Activated T-helper 9 cell treated with anti-CD3 and anti-CD28 coated beads, Interleukin-2, amount 50 U/mL, for 16 hours (primary cell): ENCODE measurements at regions not wholly inside any gene's neighbourhood (a gene's known extent, or its start where the extent isn't known, plus 50 kb on each side); places are given as distances from the start of the nearest gene placed in this dataset.

Experiments used
- DNase-seq: peaks from one replicate; pipeline ENCODE4 v3.0.0-alpha.2; 2020; ENCODE audit warnings: low read depth

DNA sequence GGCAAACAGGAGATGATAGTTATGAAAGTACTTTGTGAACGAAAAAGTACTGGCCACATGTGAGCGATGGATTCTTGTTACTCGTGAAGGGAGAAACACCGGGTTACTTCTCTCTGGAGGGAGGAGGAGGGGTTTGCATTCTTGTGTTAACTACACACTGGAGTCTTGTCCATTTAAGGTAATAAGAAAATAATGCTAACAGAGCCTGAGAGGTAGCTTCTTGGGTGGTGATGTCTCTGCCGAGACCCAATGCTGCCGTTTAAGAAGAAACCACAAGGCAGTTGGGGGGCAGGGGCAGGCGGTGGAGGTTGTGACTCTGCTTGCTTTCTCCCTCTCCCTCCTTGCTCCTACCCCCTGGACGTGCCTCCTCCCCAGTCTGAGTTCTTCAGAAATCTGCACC is 100.9 kb upstream of the ROPN1 start:
- DNase-seq, result no peak

DNA sequence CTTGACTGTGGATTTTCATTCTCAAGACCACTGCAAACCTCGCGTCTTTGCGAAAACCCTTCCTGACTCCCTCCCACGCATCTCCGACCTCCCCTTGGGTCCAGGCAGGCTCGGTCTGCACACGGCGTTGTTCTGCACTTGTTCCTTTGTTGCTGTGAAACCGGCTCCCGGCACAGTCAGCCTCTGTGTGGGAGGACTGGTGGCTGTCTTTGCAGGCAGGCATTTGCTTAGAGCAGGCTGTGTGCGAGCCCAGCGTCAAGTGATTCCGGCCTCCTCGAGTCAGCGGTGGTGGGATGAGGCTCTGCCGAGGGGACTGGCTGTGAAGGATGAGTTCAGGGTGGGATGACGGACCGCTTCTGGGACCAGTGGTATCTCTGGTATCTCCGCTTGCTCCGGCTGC is 102.6 kb upstream of the ROPN1 start:
- DNase-seq, result no peak

DNA sequence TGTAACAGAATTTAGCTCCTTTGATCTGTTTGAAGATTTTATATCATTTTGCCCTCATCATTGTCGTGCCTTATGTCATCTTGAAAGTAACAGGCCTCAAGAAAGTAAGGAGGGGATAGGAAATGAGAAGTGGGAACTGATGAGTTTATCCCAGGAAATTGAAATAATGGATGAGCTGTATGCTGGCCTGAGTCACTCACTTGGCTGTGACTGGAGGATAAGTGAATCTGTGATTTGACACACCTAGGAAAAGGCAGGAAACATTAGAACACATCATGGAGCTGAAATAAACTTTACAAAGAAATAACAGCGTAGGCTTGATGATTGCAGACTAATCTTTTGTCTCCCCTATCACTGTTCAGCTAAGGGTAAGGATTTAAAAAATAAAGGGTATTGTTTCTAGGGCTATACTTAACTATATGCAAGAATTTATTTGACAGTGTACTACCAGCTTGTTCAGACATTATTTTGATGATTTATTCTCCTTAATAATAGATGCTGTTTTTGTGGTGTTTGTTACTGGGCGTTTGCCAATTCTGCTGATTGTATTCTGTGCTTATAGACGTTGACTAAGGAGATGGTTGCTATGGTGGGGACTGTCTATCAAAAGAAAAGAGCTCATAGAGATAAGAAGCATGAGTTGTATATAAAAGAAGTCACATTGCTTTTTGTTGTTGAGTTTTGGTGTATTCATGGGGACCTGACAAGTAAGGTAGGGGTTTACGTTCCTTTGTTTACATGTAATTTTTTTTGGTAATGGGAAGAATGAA is 105.6 kb upstream of the ROPN1 start:
- DNase-seq, result no peak

DNA sequence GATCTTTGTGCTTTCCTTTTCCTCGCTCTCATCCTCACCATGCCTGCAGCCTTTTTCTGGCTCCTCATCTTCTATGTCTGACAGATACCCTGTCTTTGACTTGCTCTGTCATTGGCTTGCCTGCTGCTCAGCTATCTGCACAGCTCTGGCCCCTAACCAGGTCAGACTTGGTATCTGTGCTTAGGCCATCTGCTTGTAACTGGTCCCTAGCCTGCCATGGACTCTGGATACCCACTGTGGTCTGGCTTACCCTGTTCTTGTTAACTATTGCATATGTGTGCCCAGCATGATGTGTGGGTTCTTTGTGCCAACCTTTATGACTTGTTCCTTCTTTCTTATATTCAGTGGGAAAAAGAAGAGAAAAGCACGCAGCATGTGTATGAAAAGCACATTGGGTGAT is 109.7 kb upstream of the ROPN1 start:
- DNase-seq, result no peak

DNA sequence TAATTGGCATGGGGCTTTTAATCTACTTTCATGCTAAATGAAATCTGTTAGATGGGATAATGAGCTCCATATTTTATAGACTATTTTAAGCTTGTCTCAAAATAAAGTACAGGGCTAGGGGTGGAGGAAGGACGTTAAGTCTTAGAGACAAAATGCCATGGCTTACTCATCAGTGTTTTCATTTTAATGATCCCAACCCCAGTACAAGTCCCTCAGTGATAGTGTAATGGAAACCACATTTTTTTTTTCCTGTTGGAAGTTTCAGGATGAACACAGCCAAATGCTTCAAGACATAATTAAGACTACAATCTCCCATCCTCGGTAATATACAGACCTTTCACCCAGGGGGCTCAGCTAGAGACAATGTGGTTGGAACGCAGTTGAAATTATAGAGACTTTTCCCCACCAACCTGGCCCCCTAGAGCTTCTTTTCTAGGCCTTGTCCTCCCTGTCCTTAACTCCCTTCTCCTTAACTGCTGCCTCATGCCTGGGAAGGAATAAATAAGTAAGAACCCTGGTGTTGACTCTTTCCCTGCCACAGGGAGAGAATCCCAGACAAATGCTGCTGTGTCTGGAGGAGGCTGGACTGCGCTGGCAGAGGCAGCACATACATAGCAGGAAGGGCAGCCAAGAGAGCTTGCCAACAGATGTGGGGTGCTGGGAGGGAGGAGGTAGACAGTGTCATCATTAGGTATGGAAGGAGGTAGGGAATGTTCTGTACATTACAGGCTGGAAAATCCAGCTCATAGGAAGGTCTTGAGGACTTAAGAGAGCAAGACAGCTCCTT is 115.4 kb upstream of the ROPN1 start:
- no peak for DNase-seq

DNA sequence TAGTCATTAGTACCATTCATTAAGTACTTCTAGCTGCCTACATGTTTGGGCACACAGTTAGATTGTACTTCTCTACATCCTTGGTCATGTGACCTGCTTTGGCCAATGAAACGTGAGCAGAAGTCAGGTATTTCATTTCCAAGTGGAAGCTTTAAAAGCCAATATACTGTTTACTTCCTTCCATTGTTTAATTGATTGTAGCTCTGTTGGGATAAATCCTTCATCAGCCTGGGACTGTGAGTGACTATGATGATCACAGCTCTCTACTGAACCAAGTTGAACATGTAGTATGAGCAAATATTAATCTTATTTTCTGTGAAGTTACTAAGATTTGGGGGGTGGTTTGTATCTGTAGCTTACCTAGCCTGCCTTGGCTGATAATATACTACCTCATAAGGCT is 116.5 kb upstream of the ROPN1 start:
- no peak for DNase-seq

DNA sequence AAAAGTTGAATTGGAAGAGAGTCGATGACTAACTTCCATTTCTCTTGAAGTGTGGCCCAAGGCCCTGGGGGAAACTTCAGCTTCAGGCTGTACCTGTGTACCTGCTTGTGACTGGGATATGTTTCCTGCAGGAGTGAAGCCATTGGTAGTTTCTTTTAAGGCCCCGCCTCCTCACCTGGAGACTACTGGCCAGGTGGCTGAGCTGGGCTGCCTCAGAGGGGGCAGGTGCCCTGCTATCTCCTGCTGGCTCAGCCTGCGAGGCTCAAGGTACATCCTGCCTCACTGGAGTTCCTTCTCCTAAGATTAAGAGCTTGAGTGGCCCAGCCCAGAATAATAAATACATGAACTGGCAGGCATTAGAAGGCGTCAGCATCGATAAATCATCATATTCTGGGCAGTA is 121.6 kb upstream of the ROPN1 start:
- no peak for DNase-seq

DNA sequence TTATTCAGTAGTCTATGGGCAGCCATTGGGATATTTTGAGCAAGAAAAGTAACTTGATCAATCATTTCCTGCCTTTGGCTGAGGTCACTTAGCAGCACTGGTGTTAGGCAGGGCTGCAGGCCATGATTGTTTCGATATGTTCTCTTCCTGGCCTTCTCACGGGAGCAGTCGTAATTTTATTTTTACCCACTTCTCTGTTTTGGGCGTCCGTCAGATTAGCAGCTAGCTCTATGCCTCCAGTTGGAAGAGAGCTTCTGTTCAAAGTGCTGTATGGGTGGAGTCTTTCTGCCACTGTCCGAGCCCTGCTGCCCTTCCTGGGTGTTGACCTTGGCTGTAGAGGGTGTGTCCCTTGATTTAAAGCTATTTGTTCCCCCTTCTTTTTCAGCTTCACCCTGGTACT is 123.4 kb upstream of the ROPN1 start:
- DNase-seq, result no peak

DNA sequence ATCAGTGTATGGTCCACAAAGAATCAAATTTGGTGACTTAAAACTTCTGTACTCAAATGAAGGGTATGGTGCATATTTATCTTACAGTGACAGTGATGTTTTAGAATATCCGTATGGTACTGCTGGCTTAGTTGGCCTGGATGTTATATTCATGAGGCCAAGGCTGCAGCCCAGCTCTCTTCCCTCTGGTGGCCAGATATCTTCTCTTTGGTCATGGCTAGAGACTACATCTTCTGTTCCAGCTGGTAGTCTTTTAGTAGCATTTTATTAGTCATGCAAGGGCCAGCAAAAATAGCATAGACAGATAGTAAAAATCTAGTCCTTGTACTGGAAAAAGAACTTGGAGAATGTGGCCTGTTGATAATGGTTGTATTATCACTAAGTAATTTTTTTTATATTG is 124.0 kb upstream of the ROPN1 start:
- DNase-seq, result no peak

DNA sequence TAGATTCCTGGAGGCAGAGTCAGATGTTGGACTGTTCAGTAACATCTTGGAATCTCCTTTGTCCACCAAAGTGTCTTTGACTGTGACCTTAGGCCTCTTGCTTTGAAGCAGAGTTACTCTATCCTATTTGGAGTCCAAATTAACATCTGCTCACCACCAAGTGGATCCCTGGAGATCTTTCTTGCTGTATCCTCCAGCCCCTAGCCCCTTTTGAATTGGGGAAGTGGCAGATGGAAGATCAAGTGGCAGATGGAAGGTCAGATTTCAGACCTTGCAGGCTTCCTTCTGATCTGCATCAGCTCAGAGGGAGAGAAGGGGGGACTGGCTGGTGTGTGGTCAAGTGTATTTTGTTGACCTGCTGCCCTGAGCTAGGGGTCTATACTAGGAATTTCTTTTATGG is 125.0 kb upstream of the ROPN1 start:
- no peak for DNase-seq

DNA sequence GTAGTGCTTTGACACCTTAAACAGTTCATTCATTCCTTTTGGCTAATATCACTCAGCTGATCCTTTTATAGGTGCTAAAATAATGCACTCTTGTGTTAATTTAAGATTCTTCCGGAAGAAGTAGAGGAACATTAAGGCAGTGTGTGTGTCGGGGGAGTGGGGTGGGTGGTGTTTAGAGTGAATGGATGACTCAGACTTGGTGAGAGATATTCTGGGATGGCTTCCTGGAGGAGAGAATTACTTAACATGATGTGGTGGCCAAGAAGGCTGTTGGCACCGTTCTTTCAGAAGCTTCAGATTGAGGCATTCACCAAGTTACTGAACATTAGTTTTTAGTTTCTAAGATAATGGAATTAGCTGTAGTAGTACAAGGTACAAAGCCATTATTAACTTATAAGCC is 125.6 kb upstream of the ROPN1 start:
- no peak for DNase-seq

DNA sequence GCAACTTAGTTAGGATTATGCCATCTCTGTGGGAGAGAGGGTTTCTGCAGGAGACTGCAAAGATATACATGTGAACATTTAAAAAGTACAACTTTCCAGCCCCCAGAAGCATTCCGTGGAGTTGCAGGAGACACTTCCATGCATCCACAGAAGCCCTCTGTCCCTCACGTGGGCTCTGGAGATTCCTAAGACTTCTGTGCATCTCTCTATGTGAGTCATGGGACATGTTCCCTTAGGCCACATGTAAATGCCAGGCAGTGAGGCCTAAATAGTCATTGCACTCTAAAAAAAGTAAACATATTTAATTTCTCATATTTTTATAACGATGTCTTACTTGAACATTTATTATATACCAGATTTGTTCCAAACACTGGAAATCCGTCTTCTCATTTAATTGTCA is 126.5 kb upstream of the ROPN1 start:
- no peak for DNase-seq

DNA sequence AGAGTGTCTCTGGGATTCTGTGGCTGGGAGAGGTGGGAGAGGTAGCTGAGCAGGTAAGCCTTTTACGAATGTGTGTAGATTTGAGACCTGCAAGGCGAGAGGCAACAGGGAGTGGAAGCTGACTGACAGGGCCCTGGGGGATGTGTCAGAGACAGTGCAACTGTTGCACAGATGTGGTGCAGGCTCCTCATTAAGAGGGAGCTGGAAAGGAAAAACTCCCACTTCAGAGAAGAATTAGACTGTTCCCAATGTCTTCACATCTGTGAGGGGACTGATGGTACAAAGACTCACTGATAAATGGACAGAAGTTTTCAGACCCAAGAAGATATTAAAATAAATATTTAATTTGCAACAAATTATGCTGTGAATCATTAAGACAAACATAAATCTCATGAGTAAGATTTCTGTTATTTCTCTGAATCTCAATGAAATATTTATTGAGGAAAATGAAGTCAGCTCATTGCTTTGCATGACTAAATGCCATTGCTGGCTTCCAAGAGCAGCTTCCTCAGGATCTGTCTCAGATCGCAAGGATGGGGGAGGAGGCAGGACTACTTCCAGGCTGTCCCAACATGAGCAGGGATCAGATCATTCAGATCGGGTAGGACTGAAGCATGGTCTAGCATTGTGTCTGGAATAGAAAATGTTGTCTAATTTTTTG is 127.3 kb upstream of the ROPN1 start:
- DNase-seq, result no peak

DNA sequence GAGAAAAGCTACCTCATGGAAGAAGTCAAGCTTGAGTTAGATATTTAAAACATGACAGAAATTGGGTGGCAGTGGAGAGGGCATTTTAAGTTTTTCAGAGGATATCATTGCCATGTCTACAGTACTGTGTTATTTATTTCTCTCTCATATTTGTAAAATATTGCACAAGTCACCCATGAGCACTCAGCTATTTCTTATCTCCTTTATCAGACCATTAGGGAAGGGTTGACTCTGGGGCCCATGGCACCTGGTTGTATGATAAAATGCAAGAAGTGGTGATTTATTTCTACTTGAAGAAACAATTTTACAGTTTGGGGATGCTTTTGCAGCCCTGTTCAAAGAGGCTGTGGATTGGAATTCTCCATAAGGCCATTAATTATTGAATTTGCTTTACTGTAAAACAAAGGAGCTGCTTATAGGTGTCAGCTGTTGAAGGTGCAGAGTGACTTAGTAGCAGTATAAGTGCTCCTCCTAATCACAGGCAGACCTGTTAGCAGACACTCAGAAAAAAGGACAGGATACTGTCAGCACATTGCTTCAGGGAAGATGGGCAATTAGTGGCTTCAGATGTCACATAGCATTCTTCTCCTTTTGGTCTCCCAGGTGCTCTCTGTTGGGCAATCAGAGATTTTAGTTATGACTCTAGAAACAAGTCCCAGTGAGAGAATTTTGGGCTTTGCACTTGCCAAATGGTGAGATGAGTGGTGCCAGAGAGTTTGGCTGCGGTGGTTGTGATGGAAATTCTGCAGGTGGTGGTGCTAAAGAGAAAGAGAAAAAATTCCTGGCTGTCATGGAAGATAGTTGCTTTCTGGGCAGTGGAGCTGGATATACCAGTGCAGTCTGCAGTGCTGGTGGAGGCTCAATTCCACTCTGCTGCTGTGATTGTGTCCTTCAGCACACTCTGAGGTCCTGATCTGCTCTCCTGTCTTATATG is 129.7 kb upstream of the ROPN1 start:
- DNase-seq, result no peak

DNA sequence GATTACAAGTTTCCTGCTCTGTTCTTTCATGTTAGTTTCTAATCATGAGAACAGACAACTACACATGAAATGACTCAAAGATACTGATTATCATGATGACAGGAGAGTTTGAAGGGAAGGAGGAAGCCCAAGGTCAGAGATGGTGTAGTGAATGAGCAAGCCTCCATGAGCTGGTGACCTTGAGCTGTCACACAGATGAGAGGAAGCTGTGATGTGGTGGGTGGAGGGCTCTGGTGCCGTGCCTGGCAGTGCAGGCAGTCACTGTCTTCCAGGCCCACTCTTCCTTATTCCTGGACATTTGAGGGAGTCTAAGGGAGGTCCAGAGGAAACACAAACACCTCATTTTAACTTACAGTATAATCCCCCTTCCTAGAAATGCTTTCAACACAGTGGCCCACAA is 133.4 kb upstream of the ROPN1 start:
- DNase-seq, result no peak

DNA sequence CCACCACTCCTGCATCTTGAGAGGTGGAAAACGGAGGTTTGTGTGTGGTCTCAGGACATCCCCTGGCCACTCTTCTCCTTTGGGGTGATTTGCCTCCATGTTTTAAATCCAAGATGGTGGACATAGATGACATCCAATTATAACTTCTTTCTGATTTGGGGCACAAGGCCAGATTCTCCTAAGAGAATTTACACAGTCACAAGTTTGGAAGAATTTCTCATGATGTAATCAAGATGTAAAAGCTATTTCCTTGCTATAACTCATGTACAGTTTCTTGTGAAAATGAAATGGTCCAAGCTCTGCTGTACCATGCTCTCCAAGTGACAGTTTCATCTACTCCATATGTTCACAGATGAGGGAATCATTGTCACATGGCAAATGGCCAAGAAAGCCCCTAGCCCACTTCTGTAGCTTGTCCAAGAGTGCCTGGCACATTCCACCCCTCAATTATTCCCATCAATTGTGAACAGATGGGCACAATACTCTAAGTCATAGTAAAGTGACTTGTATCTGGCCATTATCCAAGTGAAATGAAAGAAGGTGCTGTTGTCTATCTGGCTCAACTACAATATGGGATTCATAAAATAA is 134.6 kb upstream of the ROPN1 start:
- no peak for DNase-seq

DNA sequence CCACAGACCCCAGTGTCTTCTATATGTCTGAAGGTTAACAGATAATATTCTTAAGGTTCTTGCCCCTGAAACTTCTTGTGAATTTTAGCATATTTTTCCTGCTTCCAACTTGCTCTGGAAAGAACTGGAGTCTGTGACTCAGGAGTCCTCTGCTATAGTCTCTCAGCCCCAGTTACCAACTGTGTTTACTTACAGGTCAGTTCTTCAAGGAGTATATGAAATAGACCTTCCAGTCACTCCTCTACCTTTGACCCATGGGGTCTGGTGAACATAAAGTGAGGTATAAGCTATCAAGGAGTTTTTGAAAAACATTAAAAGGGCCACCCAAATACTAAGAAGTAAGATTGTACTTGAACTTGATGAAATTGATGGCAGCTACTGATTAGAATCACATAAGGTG is 139.2 kb upstream of the ROPN1 start:
- DNase-seq, result no peak

DNA sequence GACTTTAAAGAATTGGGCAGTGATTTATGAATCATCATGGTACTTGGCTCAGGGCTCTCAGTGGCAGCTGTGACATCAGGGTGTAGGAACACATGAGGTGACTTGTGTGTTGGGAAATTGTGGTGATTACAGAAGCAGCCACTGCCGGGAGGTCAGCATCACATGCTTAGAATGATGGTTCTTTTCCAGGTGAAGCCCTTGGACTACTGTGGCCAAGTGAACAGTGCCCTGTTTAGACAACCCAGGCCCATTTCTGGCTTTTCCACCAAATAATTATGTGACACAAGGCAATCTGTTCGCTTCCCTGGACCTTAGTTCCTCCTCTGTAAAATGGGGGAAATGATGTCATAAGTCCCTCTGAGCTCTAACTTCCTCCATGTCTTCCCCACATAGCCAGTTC is 139.7 kb upstream of the ROPN1 start:
- no peak for DNase-seq

DNA sequence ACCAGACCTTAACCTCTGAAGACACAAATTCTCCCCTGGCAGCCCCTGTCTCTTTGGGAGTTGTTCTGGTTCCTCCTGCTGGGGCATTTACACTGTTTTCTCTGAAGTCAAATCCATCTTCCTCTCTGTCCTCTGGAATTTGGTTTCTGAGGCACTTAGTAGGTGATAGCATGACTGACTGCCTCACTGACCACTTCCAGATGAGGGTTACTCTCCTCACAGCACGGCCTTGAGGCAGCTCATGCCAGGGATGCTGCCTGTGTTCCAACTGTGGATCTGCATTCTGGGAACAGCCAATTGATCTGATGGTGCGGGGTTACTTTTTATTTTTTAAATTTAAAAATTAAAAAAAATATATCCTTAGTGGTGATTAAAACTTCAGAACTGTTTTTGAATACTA is 140.9 kb upstream of the ROPN1 start:
- no peak for DNase-seq

DNA sequence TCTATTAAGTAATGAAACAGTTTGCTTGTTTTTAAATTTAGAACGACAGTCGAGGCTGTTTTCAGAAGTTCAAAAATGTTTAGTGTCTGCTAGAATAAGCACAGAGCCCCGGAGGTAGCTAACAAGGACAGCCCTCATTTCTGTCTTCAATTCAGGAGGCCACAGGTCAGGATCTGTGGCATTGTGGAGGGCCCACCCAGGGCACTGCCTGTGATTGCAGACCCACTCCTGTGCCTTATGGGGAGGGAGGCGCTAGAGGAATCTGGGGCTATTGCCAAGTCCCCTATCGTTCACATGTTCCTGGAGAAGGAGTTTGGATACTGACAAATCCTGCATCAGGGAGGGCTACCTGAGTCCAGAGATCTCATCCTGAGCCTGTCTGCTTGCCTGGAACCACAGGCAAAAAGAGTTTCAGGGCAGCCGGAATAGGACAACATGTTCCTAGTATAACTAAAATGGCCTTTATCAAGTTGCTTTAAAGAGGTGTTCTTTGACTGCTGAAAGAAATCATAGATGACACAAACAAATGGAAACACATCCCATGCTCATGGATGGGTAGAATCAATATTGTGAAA is 141.5 kb upstream of the ROPN1 start:
- no peak for DNase-seq

DNA sequence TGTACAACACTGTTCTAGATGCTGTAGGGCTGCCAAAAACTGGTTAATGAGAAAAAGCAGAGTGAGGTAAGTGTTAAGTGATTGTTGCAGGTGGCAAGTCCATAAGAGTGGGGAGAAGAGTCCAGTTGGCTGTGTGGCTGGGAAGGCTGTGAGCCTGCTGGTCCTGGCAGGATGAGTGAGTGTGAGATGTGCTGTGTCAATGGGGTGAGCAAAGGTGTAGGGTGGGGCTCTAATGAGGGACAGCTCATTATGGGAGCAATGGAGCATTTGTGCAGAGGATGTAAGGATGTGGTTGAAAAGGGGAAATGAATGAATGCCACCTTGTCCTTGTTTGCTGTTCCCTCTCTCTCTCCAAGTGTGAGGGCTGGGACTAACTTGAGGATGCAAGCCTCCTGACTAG is 145.3 kb upstream of the ROPN1 start:
- no peak for DNase-seq
